ENCODE measurements at regions not wholly inside any gene's neighbourhood (a gene's known extent, or its start where the extent isn't known, plus 50 kb on each side); places are given as distances from the start of the nearest gene placed in this dataset.
A peak's percentile ranks its signal among the peaks of the same experiment; 100 is the strongest.

DNA sequence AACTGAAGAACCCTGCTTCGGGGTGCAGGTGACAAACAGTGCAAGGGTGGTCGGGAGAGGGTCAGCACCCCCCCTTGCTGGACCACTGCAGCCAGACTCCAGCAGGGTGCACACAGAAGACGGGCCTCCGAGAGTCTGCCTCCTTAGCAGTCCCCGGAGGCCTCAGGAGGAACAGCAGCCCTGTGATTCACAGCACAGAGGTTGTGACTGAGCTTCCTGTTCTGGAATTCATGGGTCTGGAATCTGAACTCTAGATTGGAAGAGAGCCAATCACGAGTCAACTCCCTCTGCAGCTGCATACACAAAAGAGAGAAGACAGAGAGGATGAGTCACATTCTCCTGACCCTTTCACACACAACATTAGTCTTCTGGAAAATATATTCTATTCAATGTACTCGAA lies 249.0 kb upstream of the OPRM1 start:
- peak; percentile 66 for DNase-seq (ENCODE audit: low read depth)

DNA sequence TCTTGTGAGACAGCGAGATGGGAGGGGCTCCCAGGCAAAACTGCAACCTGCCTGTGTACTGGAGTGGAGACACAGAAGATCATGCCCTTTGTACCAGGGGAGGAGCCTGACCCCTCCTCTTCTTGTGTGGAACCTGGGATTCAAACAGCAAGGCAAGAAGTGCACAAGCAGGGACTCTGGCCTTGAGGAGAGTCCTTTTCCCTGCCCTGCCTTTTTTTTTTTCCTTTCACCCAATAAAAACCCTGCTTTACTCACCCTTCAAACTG lies 251.8 kb upstream of the OPRM1 start:
- DNase-seq (ENCODE audit: low read depth), result no peak

DNA sequence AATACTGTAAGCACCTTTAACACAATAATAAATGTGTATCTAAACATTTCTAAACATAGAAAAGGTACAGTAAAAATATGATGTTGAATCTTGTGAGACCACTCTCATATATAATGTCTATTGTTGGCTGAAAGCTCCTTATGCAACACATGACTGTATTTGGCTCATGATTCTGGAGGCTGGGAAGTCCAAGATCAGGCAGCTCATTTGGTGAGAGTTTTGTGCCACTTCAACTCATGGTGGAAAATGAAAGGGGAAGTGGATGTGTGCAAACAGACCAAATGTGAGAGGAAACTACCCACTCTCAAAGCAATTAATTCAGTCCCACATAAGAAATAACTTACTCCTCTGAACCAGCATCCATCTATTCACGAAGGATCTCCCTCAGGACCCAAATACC lies 257.7 kb upstream of the OPRM1 start:
- no peak for DNase-seq (ENCODE audit: low read depth)

DNA sequence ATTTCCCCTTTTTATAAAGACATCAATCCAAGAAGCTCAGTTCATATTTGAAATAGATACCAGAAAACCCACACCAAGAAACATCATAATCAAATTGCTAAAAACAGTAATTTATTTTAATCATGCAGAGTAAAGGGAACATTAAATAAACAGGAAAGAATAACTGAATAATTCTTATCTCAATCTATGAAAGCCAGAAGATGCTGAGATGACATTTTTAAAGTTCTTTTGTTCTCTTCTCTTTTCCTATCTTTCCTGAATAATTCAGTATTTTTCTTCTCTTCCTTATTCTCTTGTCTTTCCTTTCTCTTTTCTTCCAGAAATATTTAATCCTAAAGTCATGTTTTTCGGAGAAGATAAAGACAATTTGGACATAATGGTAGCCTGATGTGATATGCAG lies 259.0 kb upstream of the OPRM1 start:
- no peak for DNase-seq (ENCODE audit: low read depth)

DNA sequence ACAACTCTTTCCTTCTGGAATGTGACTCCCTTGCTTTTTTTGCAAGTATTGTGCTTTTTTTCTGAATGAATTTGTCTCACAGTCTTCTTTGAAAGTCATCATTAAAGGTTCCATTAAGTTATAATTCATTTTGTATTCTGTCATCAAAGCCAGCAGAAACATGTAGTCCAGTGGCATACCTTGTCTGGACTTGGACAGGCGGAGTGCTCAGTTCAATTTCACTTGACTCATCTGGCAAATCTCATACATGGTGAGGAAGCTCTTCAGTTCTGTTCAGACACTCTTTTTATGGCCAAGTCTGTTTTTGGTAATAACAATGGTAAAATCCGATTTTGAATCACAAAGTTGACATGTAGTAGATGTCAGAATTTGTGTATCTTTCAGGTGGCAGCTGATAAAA lies 260.8 kb upstream of the OPRM1 start:
- DNase-seq (ENCODE audit: low read depth), result no peak

DNA sequence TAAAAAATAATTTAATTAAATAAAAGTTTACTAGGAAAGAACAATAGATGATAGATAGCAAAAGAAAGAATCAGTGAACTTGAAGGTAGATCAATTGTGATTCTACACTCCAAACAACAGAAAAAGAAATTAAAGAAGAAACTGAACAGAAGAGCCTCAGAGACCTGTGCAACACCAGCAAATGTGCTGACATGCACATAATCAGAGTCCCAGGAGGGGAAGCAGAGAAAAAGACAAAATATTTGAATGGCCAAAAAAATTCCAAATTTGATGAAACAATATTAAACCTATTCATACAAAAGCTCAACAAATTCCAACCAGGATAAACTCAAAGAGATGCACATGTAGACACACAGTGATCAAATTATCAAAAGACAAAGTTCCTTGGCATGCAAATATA lies 267.5 kb upstream of the OPRM1 start:
- no peak for DNase-seq (ENCODE audit: low read depth)

DNA sequence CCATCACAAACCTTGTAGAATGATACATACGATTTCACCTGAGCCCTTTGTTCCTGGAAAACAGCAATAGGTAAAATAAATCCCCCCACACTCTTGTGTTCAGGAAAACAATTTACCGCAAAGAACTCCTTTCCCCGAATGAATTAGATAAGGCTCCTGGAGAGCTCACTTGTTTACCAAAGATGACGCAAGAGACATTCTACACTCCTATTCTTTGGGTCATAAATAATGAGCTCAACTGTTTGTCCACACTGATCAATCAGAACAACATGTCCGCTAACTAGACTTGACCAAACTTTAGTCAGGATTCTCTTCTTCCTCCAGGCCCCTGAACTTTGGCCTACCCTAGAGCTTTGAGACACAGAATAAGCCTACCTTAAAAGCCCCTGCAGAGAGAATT lies 271.9 kb upstream of the OPRM1 start:
- DNase-seq (ENCODE audit: low read depth), result no peak

DNA sequence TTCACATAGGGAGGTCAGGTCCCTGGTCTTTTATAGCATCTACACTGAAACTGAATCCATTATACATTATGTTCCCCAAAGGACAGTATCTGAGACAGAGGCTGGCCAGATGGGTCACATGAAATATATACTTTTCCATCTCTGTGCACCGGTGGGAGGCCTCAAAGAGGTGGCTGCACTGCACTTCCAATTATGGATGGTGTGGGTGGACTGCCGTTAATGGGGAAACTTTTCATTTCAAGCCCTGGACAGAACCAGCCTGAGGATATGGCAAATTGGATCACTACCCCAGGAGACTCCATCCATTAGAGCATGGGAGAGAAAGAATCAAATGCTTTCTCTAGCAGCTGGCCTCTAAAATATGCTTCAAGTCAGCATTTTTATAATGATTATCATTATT lies 280.5 kb upstream of the OPRM1 start:
- no peak for DNase-seq (ENCODE audit: low read depth)

DNA sequence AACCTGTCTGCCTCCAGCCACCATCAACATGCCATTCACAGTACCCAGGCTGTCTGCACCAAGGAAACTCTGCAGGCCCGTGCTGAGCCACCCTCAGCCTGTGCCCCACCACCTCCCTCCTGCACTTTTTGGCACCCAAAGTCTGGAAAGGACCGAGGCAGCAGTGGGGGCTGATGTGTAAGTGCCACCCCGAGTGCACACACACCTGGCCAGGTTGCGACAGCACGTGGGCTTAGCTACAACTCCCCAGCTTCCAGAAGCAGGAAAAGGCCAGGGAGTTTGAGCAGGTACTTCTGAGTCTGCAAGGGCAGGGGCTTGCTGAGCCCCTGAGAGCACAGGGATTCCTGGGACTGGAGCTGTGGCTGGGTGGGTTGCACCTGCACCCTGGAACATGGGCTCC lies 303.3 kb upstream of the OPRM1 start:
- no peak for DNase-seq (ENCODE audit: low read depth)

DNA sequence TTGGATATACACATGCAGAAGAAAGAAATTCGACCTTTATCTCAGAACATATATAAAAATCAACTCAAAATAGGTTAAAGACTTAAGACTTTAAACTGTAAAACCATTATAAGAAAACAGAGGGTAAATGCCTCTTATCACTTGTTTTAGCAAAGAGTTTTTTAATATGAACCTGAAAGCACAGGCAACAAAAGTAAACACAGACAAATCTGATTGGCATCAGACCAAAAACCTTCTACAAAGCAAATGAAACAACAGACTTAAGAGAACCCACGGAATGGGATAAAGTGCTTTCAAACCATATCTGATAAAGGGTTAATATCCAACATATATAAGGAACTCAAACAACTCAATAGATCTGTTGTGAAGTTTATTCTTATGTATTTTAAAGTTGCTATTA lies 309.9 kb upstream of the OPRM1 start:
- no peak for DNase-seq (ENCODE audit: low read depth)

DNA sequence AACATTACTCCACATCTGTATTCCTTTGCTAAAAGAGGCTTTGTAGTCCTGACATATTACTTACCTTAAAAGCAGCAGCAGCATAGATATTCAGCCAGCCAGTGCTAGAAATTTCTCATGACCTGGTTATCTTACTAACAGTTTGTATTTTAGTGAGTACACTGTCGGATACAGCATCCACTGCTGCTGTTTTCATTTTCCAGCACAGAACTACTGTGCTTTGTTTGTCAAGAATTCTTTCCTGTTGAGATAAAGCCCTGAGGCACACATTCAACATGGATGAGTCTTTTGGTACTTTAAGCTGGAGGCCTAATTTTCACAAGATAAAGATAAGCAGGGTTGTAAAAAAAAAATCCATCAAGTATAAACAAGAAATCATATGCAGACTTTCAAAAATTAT lies 311.2 kb upstream of the OPRM1 start:
- DNase-seq (ENCODE audit: low read depth), result no peak

DNA sequence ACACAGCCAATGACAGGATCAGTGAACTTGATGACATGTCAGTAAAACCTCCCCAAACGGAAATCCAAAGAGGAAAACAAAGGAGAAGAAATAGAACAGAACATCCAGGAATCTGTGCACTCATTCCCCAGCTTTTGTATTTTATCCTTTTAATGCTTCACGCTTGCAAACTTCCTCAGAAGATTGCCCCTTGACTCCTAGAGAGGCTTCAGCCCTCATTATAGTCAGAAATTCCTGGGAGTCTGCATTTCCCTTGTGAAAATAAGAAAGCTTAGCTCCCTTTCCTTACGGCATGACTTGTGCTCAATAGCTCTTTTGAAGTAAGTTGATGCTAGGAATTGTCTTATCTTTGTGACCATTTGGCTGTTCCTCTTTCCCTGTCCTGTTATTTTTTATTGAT lies 313.6 kb upstream of the OPRM1 start:
- DNase-seq (ENCODE audit: low read depth), result no peak

DNA sequence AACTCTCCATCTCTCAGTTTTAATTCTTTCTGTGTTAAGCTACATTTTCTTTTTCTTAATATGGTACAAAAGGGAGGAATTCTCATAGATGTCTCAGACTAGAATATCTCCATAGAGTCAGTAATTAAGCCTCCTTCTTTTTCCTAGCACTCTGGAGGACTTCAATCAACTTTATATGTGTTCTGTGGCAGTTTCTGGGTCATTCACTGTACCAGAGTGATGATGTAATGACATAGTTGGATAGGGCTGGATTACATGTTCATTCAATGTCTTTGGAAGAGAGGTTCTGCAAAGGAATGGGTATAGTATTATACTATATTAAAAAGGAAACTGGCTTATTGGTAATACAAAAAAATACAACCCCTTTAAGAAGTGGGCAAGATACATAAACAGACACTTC lies 318.3 kb upstream of the OPRM1 start:
- DNase-seq (ENCODE audit: low read depth), result no peak

DNA sequence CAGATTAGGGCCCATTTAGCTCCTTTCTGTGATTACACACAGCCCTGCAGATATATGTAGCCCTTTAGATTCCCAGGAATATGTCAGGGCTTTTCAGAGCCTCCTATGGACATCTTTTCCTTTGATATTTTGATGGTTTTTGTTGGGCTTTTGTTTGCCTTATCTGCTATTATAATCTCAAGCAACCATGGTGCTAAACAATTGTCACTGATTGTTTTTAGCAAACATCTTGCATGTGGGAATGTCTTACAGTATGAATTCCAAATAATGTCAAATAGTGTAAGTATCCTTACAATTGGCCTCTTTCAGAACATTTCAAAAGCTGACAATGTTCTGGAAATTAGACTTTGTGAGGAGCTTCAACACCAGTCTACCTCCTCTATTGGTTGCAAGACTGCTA lies 333.6 kb upstream of the OPRM1 start:
- no peak for DNase-seq (ENCODE audit: low read depth)

DNA sequence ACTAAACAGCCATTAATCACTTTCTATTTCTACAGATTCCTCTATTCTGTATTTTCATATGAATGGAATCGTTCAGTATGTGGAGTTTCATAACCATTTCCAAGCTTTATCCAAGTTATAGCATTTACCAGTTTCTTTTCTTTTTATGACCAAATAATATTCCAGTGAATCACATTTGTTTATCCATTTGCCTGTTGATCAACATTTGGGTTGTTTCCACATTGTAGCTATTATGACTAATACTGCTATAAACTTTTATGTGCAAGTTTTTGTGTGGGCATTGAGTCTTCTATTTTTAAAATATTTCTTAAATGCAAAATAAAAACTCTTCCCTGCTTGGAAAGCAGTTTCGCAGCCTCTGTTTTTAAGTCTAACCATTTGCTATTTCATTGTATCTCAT lies 336.4 kb upstream of the OPRM1 start:
- DNase-seq (ENCODE audit: low read depth), result no peak

DNA sequence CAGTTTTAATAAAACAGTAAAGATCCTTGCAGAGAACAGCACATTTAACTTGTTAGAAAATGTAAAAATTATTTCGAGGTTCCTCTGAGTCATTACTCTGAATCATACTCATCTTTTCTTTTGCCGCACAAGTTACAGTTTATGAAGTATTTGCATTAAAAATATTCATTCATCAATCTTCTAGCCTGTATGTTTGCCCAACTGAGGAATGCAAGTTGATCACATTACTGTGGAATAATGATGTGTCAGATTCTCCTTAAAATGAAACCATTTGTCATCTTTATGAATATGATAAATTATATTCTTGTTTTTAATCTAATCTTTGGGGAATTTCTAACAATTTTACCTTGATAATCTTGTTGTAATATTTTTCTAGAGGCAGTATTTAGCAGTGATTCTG lies 340.4 kb upstream of the OPRM1 start:
- DNase-seq (ENCODE audit: low read depth), result no peak

DNA sequence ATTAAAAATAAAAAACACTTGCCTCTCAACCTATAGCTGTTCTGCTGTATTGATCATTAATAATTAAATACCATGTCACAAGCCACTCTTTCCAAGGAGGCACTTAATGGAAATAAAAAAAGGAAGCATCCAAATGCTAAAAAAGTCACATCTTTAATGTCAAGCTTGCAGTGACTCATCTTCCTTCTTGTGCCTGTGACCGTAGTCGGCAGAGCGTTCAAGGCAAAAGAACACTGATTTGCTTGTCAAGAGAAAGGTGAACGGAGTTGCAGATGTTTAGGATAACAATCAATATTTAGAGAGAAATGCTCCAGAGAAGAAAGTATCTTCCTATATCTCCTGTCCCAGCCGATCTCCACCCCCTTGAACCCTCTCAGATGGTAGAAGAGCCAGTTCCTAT lies 341.0 kb upstream of the OPRM1 start:
- no peak for DNase-seq (ENCODE audit: low read depth)

DNA sequence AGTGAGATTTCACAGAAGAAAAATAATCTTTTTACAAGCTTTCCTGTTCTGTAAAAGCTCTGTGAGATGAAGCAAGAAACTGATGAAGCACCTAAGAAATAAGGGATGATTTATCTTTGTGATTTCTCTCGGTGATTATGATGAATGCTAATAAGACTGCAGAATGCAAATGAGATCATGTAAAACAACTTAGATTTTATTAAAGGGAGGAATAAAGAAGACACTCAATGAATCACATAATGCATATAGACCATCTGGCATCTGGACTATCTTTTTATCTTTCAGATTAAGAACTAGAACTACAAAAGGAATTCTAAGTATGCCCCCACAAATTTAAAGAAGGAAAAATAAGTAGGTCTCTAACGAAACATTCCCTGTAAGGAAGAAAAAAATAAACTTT lies 361.5 kb upstream of the OPRM1 start:
- DNase-seq (ENCODE audit: low read depth), result no peak

DNA sequence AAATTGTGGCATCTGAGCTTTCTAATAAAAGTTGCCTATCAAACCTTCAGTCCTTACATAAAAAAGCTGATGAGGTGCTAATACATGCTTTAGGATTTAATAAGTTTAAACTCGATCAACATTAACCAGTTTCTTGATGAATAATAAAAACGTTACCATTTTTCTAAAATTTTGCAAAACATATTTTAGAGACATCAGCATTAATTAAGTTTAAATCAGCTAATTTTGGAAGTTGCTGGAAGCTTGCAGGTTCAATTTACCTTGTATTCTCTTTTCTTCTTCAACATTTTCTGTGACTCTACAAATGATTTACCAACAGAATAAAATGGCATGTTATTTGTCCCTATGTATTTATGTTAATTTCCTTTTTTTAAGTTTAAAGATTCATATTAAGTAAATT lies 365.3 kb upstream of the OPRM1 start:
- DNase-seq (ENCODE audit: low read depth), result no peak

DNA sequence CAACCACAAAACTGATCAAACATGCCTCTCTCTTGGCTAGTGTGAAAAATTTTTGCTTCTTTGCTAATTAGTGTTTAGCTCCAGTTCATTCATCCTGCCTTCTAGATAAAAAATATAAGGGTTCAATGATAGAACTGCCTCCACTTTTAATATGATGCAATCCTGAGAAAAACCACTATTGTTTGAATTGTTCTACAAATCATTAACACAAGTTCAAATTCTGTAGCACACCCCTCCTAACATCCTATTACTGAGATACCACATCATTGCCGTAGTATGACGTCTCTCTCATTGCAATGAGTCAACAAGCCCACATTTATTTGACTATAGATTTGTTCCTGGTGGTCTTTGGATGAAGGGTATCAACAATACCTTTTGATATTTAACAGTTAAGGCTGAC lies 365.8 kb upstream of the OPRM1 start:
- no peak for DNase-seq (ENCODE audit: low read depth)

DNA sequence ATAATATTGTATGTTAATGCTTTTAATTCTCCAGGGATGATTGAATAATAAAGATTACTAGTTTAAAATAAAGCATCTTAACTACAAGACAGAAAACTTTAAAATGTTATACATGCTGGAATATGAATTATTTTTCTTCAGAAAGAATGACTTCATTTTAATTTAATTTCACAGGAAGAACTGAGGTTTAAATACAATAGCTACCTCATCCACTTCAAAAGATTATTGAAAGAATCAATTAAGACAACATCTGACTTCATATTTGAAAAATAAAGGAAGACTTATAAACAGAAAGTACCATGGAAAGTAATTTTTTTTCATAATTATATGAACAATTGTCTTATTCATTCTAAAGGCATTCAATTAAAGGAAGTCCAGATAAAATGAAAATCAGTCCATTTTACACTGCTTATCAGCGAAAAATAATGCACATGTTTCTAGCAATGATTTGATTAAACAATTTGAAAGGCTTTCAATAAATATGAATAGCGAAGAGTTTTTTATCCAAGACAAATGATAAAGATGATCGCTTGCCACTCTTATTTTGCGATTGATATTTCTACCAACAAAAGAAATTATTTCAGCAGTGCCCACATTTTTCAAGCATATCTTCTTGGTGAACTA lies 368.5 kb upstream of the OPRM1 start:
- no peak for DNase-seq (ENCODE audit: low read depth)

DNA sequence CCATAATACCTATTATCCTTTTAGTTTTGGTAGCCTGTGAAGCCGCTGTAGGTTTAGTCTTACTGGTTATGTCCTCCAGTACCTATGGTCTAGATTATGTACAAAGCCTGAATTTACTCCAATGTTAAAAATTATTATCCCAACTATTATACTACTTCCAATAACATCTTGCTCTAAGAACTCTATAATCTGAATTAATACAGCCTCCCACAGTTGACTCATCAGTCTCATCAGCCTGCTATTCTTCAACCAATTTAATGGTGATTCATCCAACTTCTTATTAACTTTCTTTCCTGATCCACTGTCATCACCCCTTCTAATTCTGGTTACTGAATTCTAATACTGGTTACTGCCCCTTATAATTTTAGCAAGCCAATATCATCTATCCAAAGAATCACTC lies 370.3 kb upstream of the OPRM1 start:
- no peak for DNase-seq (ENCODE audit: low read depth)

DNA sequence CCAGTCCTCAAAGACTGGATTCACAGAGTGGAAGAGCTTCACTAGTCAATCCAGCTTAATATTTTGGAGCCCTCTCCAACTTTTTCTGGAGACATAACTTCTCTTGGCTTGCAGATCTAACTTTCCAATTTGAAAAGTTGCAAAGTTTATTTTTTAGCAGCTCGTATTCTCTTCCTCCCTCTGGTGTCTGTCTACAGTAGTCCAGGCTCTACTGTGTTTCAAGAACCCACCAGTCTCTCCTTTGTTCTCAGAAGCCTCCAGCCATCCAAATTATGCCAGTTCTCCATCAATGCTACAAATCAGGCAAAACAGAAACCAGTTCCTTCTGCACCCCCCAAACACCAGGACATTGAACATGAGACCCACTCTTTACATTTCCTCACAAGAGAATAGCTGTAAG lies 376.1 kb upstream of the OPRM1 start:
- DNase-seq (ENCODE audit: low read depth), result no peak

DNA sequence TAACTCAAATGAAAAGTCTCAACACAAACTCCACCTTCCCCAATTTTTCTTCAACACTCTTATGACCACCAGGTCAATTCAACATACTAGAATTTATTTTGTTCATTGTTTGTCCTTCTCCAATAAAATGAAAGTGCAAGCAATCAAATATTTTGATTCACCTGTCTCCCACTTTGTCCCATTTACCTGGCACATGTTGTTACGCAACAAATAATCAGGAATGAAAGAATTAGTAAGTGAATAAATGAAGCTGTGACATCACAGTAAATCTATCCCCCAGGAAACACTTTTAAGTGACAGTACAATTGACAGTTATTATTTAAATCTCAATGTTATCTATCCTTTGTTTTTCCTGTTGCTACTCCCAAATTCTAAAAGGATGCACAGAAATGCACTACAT lies 393.7 kb upstream of the OPRM1 start:
- DNase-seq (ENCODE audit: low read depth), result no peak

DNA sequence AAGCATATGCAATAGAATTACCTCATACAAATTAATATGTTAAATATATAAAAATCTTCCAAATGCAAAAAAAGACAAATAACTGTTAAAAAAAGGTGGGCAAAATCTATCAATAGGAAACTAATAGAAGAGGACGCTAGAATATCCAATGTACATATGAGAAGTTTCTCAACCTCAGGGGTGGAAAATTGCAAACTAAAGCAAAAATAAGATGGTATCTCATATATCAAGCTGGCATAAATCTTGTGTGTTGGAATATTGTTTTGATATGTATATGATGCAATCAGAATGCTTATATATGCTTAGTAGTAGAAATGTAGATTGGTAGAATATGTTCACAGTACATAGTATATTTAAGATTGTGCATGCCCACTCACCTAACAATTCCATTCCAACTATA lies 395.0 kb upstream of the OPRM1 start:
- no peak for DNase-seq (ENCODE audit: low read depth)
